ENCODE measurements at regions not wholly inside any gene's neighbourhood (a gene's known extent, or its start where the extent isn't known, plus 50 kb on each side); places are given as distances from the start of the nearest gene placed in this dataset.

- Histone ChIP-seq H3K9me3 (ENCODE audit: control insufficient read depth, low read length) (peaks cover 11% of the 10 kb centered on the region), H3K36me3 (ENCODE audit: control insufficient read depth, insufficient read depth, low read length) (no peaks in the 10 kb centered on the region), H3K4me3 (ENCODE audit: extremely low read depth, insufficient read depth, low read length, poor library complexity, severe bottlenecking) (no peak overlapping the region), H3K4me1 (ENCODE audit: control insufficient read depth, insufficient read depth, low read length, poor library complexity, severe bottlenecking) (peaks cover 14% of the 10 kb centered on the region), H3K27ac (ENCODE audit: low read depth, low read length, severe bottlenecking) (peak overlapping the region; percentile 87)
- WGBS, 2 experiments (ENCODE audit: insufficient coverage in 2 of 2) = 83% methylated on average over 1 of the region's 4 CpGs; no CpG with 5 or more reads in 1 of the 2 experiments
Measured at GRCh38 chr12:116423094-116423493, 136.1 kb upstream of the MAP1LC3B2 start.

GRCh38 chr12:116425256-116426193 is 133.7 kb upstream of the MAP1LC3B2 start:
- H3K4me3 ChIP-seq (ENCODE audit: extremely low read depth, insufficient read depth, low read length, poor library complexity, severe bottlenecking) = no peak overlapping the region
- H3K36me3 ChIP-seq (ENCODE audit: control insufficient read depth, insufficient read depth, low read length) = no peaks in the 10 kb centered on the region
- peaks cover 11% of the 10 kb centered on the region for H3K9me3 ChIP-seq (ENCODE audit: control insufficient read depth, low read length)
- 85 to 96% methylated on average over 9 of the region's 15 CpGs for WGBS, 2 experiments (ENCODE audit: insufficient coverage in 2 of 2)
- peak overlapping the region; percentile 96 for H3K27ac ChIP-seq (ENCODE audit: low read depth, low read length, severe bottlenecking)
- H3K4me1 ChIP-seq (ENCODE audit: control insufficient read depth, insufficient read depth, low read length, poor library complexity, severe bottlenecking) = peaks cover 14% of the 10 kb centered on the region

- Histone ChIP-seq H3K36me3 (ENCODE audit: control insufficient read depth, insufficient read depth, low read length) (no peaks in the 10 kb centered on the region), H3K27ac (ENCODE audit: low read depth, low read length, severe bottlenecking) (peak overlapping the region; percentile 96), H3K4me1 (ENCODE audit: control insufficient read depth, insufficient read depth, low read length, poor library complexity, severe bottlenecking) (peaks cover 14% of the 10 kb centered on the region), H3K4me3 (ENCODE audit: extremely low read depth, insufficient read depth, low read length, poor library complexity, severe bottlenecking) (no peak overlapping the region), H3K9me3 (ENCODE audit: control insufficient read depth, low read length) (peaks cover 8% of the 10 kb centered on the region)
- 4 to 8% methylated on average over 8 to 12 of the region's 13 CpGs for WGBS, 2 experiments (ENCODE audit: insufficient coverage in 2 of 2)
Measured at GRCh38 chr12:116426391-116427136, 132.6 kb upstream of the MAP1LC3B2 start.

DNA sequence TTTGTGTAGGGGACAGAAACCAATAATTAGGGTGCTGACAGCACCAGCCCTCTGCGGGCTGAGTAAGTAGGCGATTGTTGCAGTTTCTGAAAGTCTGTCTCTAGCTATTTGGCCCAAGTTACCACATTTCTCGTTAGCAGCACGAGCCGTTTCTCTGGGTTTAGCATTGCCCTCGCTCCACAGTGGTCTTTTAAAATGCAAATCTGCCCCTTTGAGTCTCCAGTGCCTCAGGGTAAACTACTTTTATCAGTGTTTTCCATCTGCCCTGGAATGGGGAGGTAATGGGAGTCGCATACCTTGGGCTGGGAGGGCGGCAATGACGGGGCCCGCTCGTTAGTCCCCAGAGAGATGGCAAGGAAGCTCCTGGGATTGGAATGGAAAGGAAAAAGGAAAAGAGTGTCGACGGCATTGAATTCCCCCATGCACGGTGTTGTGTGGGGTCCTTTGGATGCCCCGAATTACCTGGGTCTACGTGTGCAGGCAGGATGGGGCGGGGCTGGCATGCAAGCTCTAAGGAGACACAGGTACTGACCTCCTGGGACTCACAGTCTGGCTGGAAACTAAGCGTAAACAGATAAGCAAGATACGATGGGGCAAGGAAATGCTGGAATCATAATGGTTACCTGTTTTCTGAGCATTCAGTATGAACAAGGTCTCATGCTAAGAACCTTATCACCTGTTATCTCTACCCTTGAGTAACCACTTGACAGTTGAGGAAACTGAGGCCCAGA is 131.8 kb upstream of the MAP1LC3B2 start:
- Histone ChIP-seq H3K27ac (ENCODE audit: low read depth, low read length, severe bottlenecking) (peak overlapping the region; percentile 96), H3K9me3 (ENCODE audit: control insufficient read depth, low read length) (peaks cover 4% of the 10 kb centered on the region), H3K4me1 (ENCODE audit: control insufficient read depth, insufficient read depth, low read length, poor library complexity, severe bottlenecking) (peaks cover 18% of the 10 kb centered on the region), H3K4me3 (ENCODE audit: extremely low read depth, insufficient read depth, low read length, poor library complexity, severe bottlenecking) (no peak overlapping the region), H3K36me3 (ENCODE audit: control insufficient read depth, insufficient read depth, low read length) (no peaks in the 10 kb centered on the region)
- 4 to 10% methylated on average over 17 to 18 of the region's 19 CpGs for WGBS, 2 experiments (ENCODE audit: insufficient coverage in 2 of 2)

GRCh38 chr12:116429826-116430360 is 129.3 kb upstream of the MAP1LC3B2 start:
- Histone ChIP-seq H3K36me3 (ENCODE audit: control insufficient read depth, insufficient read depth, low read length) (no peaks in the 10 kb centered on the region), H3K27ac (ENCODE audit: low read depth, low read length, severe bottlenecking) (no peak overlapping the region), H3K4me1 (ENCODE audit: control insufficient read depth, insufficient read depth, low read length, poor library complexity, severe bottlenecking) (peaks cover 30% of the 10 kb centered on the region), H3K9me3 (ENCODE audit: control insufficient read depth, low read length) (peaks cover 8% of the 10 kb centered on the region), H3K4me3 (ENCODE audit: extremely low read depth, insufficient read depth, low read length, poor library complexity, severe bottlenecking) (no peak overlapping the region)
- WGBS, 2 experiments (ENCODE audit: insufficient coverage in 2 of 2) = 80 to 93% methylated on average over 3 of the region's 7 CpGs

DNA sequence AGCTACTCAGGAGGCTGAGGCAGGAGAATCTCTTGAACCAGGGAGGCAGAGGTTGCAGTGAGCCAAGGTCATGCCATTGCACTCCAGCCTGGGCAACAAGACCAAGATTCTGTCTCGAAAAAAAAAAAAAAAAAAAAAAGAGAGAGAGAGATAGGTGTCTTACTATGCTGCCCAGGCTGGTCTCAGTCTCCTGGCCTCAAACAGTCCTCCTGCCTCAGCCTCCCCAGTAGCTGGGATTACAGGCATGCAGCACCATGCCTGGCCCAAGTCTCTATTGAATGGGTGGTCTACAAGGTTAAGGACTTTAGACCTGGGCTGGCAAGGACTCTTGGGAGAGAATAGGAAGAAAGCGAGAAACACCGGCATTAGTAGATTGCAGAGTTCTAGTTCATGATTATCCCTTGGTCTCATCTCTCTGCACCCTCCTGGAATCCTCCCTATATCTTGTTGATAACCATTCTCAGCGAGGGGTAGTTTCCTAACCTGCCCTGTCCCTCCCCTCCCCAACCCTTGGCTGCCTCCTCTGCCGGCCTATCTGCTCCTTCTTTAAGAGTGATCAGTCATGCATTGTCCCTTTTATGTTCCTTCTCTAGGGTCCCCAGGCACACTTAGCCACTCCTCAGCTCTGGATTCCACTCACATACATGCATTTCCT is 128.1 kb upstream of the MAP1LC3B2 start:
- H3K4me3 ChIP-seq (ENCODE audit: extremely low read depth, insufficient read depth, low read length, poor library complexity, severe bottlenecking) = no peak overlapping the region
- peaks cover 8% of the 10 kb centered on the region for H3K9me3 ChIP-seq (ENCODE audit: control insufficient read depth, low read length)
- 65 to 78% methylated on average over 4 of the region's 5 CpGs for WGBS, 2 experiments (ENCODE audit: insufficient coverage in 2 of 2)
- H3K27ac ChIP-seq (ENCODE audit: low read depth, low read length, severe bottlenecking) = no peak overlapping the region
- H3K36me3 ChIP-seq (ENCODE audit: control insufficient read depth, insufficient read depth, low read length) = no peaks in the 10 kb centered on the region
- peaks cover 30% of the 10 kb centered on the region for H3K4me1 ChIP-seq (ENCODE audit: control insufficient read depth, insufficient read depth, low read length, poor library complexity, severe bottlenecking)

- no peak overlapping the region for H3K4me3 ChIP-seq (ENCODE audit: extremely low read depth, insufficient read depth, low read length, poor library complexity, severe bottlenecking)
- H3K9me3 ChIP-seq (ENCODE audit: control insufficient read depth, low read length) = peaks cover 8% of the 10 kb centered on the region
- H3K4me1 ChIP-seq (ENCODE audit: control insufficient read depth, insufficient read depth, low read length, poor library complexity, severe bottlenecking) = peaks cover 28% of the 10 kb centered on the region
- H3K27ac ChIP-seq (ENCODE audit: low read depth, low read length, severe bottlenecking) = no peak overlapping the region
- whole genome bisulfite sequencing, 2 experiments (ENCODE audit: insufficient coverage in 2 of 2) = 90 to 96% methylated on average over 8 to 12 of the region's 13 CpGs
- H3K36me3 ChIP-seq (ENCODE audit: control insufficient read depth, insufficient read depth, low read length) = no peaks in the 10 kb centered on the region
Measured at GRCh38 chr12:116431677-116432300, 127.4 kb upstream of the MAP1LC3B2 start.

DNA sequence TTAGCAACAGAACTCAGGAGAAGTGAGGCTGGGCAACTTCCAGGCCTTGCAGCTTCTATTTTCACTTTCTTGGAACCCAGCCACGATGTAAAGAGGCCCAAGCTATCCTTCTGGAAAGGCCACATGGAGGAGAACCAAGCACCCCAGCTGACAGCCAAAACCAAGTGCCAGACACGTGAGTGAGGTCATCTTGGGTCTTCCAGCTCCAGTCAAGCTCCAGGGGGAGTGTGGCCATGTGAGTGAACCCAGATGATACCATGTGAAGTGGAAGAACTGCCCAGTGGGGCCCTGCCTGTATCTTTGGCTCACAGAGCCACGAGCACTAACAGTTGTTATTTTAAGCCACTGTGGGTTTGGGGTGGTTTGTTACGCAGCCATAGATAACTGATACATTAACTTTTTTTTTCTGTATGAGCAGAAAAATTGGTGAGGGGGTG is 126.8 kb upstream of the MAP1LC3B2 start:
- WGBS, 2 experiments (ENCODE audit: insufficient coverage in 2 of 2) = 89 to 96% methylated on average over 3 to 4 of the region's 4 CpGs
- Histone ChIP-seq H3K4me1 (ENCODE audit: control insufficient read depth, insufficient read depth, low read length, poor library complexity, severe bottlenecking) (peaks cover 23% of the 10 kb centered on the region), H3K36me3 (ENCODE audit: control insufficient read depth, insufficient read depth, low read length) (no peaks in the 10 kb centered on the region), H3K9me3 (ENCODE audit: control insufficient read depth, low read length) (peaks cover 8% of the 10 kb centered on the region), H3K4me3 (ENCODE audit: extremely low read depth, insufficient read depth, low read length, poor library complexity, severe bottlenecking) (no peak overlapping the region), H3K27ac (ENCODE audit: low read depth, low read length, severe bottlenecking) (no peak overlapping the region)

DNA sequence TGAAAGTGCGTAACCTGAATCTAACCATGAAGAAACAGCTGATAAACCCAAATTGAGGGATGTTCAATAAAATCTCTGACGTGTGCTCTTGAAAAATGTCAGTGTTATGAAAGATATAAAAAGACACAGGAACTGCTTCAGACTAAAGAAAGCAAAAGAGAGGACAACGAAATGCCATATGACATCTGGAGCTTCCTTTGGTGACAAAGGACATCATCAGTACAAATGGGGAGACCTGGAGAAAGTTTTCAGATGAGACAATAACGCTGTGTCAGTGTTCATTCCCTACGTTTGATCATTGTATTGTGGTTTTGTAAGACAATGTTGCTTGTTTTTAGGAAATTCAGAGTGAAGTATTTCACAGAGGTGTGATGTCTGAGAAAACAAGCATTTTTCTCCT is 125.9 kb upstream of the MAP1LC3B2 start:
- no peak overlapping the region for H3K4me3 ChIP-seq (ENCODE audit: extremely low read depth, insufficient read depth, low read length, poor library complexity, severe bottlenecking)
- H3K36me3 ChIP-seq (ENCODE audit: control insufficient read depth, insufficient read depth, low read length) = no peaks in the 10 kb centered on the region
- H3K27ac ChIP-seq (ENCODE audit: low read depth, low read length, severe bottlenecking) = no peak overlapping the region
- peaks cover 18% of the 10 kb centered on the region for H3K4me1 ChIP-seq (ENCODE audit: control insufficient read depth, insufficient read depth, low read length, poor library complexity, severe bottlenecking)
- H3K9me3 ChIP-seq (ENCODE audit: control insufficient read depth, low read length) = peaks cover 8% of the 10 kb centered on the region
- 90 to 93% methylated on average over 5 of the region's 5 CpGs for WGBS, 2 experiments (ENCODE audit: insufficient coverage in 2 of 2)

Data from mesodermal cell (in vitro differentiated cells).